ENCODE measurements at regions not wholly inside any gene's neighbourhood (a gene's known extent, or its start where the extent isn't known, plus 50 kb on each side); places are given as distances from the start of the nearest gene placed in this dataset.

- Histone ChIP-seq H4K20me1 (ENCODE audit: low read depth) (no peaks in the 10 kb centered on the region), H3K4me3 (no peak overlapping the region), H3F3A (ENCODE audit: low read depth) (no peaks in the 10 kb centered on the region), H3K9me3 (ENCODE audit: low read depth) (no peaks in the 10 kb centered on the region), H3K9ac (no peak overlapping the region), H3K4me2 (no peak overlapping the region), H3K27me3 (no peaks in the 10 kb centered on the region), H2AFZ (replicated peaks) (no peak overlapping the region), H3K4me1 (peaks cover 9% of the 10 kb centered on the region), H3K79me2 (ENCODE audit: low read depth) (no peaks in the 10 kb centered on the region), H3K27ac (no peak overlapping the region), H3K36me3 (no peaks in the 10 kb centered on the region)
- DNase-seq (ENCODE audit: low spot score) = no peak
- Mint-ChIP-seq H3K36me3 (no peaks in the 10 kb centered on the region), H3K27me3 (ENCODE audit: insufficient read depth, low read depth) (peaks cover 6% of the 10 kb centered on the region), H3K4me1 (peaks cover 17% of the 10 kb centered on the region), H3K9me3 (peaks cover 3% of the 10 kb centered on the region), H3K4me3 (no peak overlapping the region), H3K27ac (no peak overlapping the region)
- TF ChIP-seq EZH2phosphoT487 (IDR thresholded peaks at IDR 0.05) (no peak), CTCF (IDR thresholded peaks at IDR 0.05) (no peak)
Measured at GRCh38 chr6:137700161-137700560, 166.9 kb upstream of the TNFAIP3 start.

GRCh38 chr6:137700751-137701477 is 166.1 kb upstream of the TNFAIP3 start:
- DNase-seq (ENCODE audit: low spot score) = no peak
- no peak overlapping the region for H3K27ac ChIP-seq
- peaks cover 12% of the 10 kb centered on the region for H3K4me1 Mint-ChIP-seq
- no peaks in the 10 kb centered on the region for H3K36me3 Mint-ChIP-seq
- H3K9me3 ChIP-seq (ENCODE audit: low read depth) = no peaks in the 10 kb centered on the region
- peaks cover 3% of the 10 kb centered on the region for H3K9me3 Mint-ChIP-seq
- H3K27me3 Mint-ChIP-seq (ENCODE audit: insufficient read depth, low read depth) = peaks cover 6% of the 10 kb centered on the region
- no peaks in the 10 kb centered on the region for H3K27me3 ChIP-seq
- no peak overlapping the region for H3K4me3 ChIP-seq
- peaks cover 4% of the 10 kb centered on the region for H3K4me1 ChIP-seq
- no peak overlapping the region for H3K4me3 Mint-ChIP-seq
- H2AFZ ChIP-seq (replicated peaks) = no peak overlapping the region
- no peaks in the 10 kb centered on the region for H3K79me2 ChIP-seq (ENCODE audit: low read depth)
- no peak overlapping the region for H3K9ac ChIP-seq
- no peaks in the 10 kb centered on the region for H4K20me1 ChIP-seq (ENCODE audit: low read depth)
- no peak for TF ChIP-seq CTCF (IDR thresholded peaks at IDR 0.05)
- no peak for TF ChIP-seq EZH2phosphoT487 (IDR thresholded peaks at IDR 0.05)
- no peak for TF ChIP-seq EZH2 (IDR thresholded peaks at IDR 0.05)
- H3K36me3 ChIP-seq = no peaks in the 10 kb centered on the region
- no peak overlapping the region for H3K27ac Mint-ChIP-seq
- no peak overlapping the region for H3K4me2 ChIP-seq
- no peaks in the 10 kb centered on the region for H3F3A ChIP-seq (ENCODE audit: low read depth)

GRCh38 chr6:137701942-137702341 is 165.1 kb upstream of the TNFAIP3 start:
- Histone ChIP-seq H3F3A (ENCODE audit: low read depth) (no peaks in the 10 kb centered on the region), H3K27me3 (no peaks in the 10 kb centered on the region), H3K4me1 (peaks cover 4% of the 10 kb centered on the region), H2AFZ (replicated peaks) (no peak overlapping the region), H3K36me3 (no peaks in the 10 kb centered on the region), H3K4me2 (no peak overlapping the region), H3K79me2 (ENCODE audit: low read depth) (no peaks in the 10 kb centered on the region), H3K9me3 (ENCODE audit: low read depth) (no peaks in the 10 kb centered on the region), H3K4me3 (no peak overlapping the region), H3K9ac (no peak overlapping the region), H4K20me1 (ENCODE audit: low read depth) (no peaks in the 10 kb centered on the region), H3K27ac (no peak overlapping the region)
- Mint-ChIP-seq H3K36me3 (no peaks in the 10 kb centered on the region), H3K27ac (no peak overlapping the region), H3K4me1 (peaks cover 9% of the 10 kb centered on the region), H3K27me3 (ENCODE audit: insufficient read depth, low read depth) (peaks cover 6% of the 10 kb centered on the region), H3K9me3 (peaks cover under 1% of the 10 kb centered on the region), H3K4me3 (no peak overlapping the region)
- no peak for TF ChIP-seq EZH2phosphoT487 (IDR thresholded peaks at IDR 0.05)
- TF ChIP-seq EZH2 (IDR thresholded peaks at IDR 0.05) = no peak
- TF ChIP-seq CTCF (IDR thresholded peaks at IDR 0.05) = no peak
- no peak for DNase-seq (ENCODE audit: low spot score)

Measured in neural progenitor cell (in vitro differentiated cells).